Caco-2 (cell line): ENCODE measurements at regions not wholly inside any gene's neighbourhood (a gene's known extent, or its start where the extent isn't known, plus 50 kb on each side); places are given as distances from the start of the nearest gene placed in this dataset.

ENCODE experiments used
- BruUV-seq: library from RNA; stranded (reverse); fragments of 400-500 nt; replicated peaks from 2 replicates; lab custom pipeline; 2021; lab: Mats Ljungman, UMichigan
- CTCF ChIA-PET: fragments of 300-600 bp; sonication (Branson Sonifier 250); formaldehyde crosslinking; loops from one replicate; lab custom pipeline; 2022; ENCODE audit warnings: antibody characterized with exemption; lab: Charles Lee
- POLR2A ChIA-PET: fragments of 300-600 bp; sonication (Branson Sonifier 250); formaldehyde crosslinking; loops from one replicate; lab custom pipeline; 2022; ENCODE audit warnings: antibody characterized with exemption; lab: Charles Lee
- DNase-seq, 2 experiments: peaks; one replicate each; pipeline versions ENCODE4 v3.0.0 to v3.0.0-alpha.2; 2020 to 2022
- H3K27me3 ChIP-seq: replicated peaks from 2 replicates; pipeline ENCODE4 v1.6.0; 2011; ENCODE audit warnings: low read length; ENCODE audit not compliant: control insufficient read depth, insufficient read depth
- H3K36me3 ChIP-seq: 2 replicates; pipeline ENCODE4 v1.5.1; 2011; ENCODE audit warnings: low read length; ENCODE audit not compliant: control insufficient read depth, insufficient read depth
- H3K4me1 ChIP-seq: fragments of 250-450 bp; sonication (Bioruptor Pico); 2 replicates; pipeline ENCODE4 v1.5.1; 2020; ENCODE audit warnings: mild to moderate bottlenecking
- H3K4me3 ChIP-seq: 2 replicates; pipeline ENCODE4 v1.5.1; 2011; ENCODE audit warnings: low read depth, mild to moderate bottlenecking, control low read depth, low read length
- H3K9me3 ChIP-seq: fragments of 250-450 bp; sonication (Bioruptor Pico); 2 replicates; pipeline ENCODE4 v1.5.1; 2020; ENCODE audit warnings: mild to moderate bottlenecking, moderate library complexity
- H3K27ac Mint-ChIP-seq: one replicate; pipeline ENCODE4 v1.8.0; 2022; ENCODE audit warnings: mixed read lengths; ENCODE audit not compliant: unreplicated experiment
- H3K27me3 Mint-ChIP-seq: one replicate; pipeline ENCODE4 v1.8.0; 2022; ENCODE audit warnings: mixed read lengths; ENCODE audit not compliant: insufficient read depth, unreplicated experiment
- H3K36me3 Mint-ChIP-seq: one replicate; pipeline ENCODE4 v1.8.0; 2022; ENCODE audit warnings: mild to moderate bottlenecking, mixed read lengths; ENCODE audit not compliant: insufficient read depth, unreplicated experiment
- H3K4me1 Mint-ChIP-seq: one replicate; pipeline ENCODE4 v1.8.0; 2022; ENCODE audit warnings: low read depth, mixed read lengths; ENCODE audit not compliant: unreplicated experiment
- H3K4me3 Mint-ChIP-seq: one replicate; pipeline ENCODE4 v1.8.0; 2022; ENCODE audit warnings: mild to moderate bottlenecking, moderate library complexity, mixed read lengths; ENCODE audit not compliant: unreplicated experiment
- H3K9me3 Mint-ChIP-seq: one replicate; pipeline ENCODE4 v1.8.0; 2022; ENCODE audit warnings: mixed read lengths; ENCODE audit not compliant: unreplicated experiment
- intact Hi-C: fragments of 100-400 bp; cut with micrococcal nuclease; formaldehyde crosslinking; loops from one replicate; pipeline ENCODE4 v1.10.0; 2022; ENCODE audit not compliant: unreplicated experiment
- TF ChIP-seq, protein P1 (sequence below), 2 experiments: fragments of 200-600 bp in 1 of 2; IDR thresholded peaks; 1 replicate in 1 of 2; 2 replicates in 1 of 2; pipeline versions ENCODE4 v1.5.1 to v1.8.0; 2011 to 2022; ENCODE audit warnings: antibody characterized with exemption in 1 of 2, control low read depth in 1 of 2, inconsistent platforms in 1 of 2, low read depth in 1 of 2, low read length in 1 of 2, mild to moderate bottlenecking in 1 of 2, moderate library complexity in 1 of 2; ENCODE audit not compliant: insufficient read depth in 1 of 2, severe bottlenecking in 1 of 2, unreplicated experiment in 1 of 2

- intact Hi-C loops: no loop called here
- no peaks in the 10 kb centered on the region for H3K36me3 ChIP-seq
- no peak overlapping the region for H3K4me3 ChIP-seq
- peaks cover 30% of the 10 kb centered on the region for H3K4me1 Mint-ChIP-seq
- no peaks in the 10 kb centered on the region for H3K27me3 Mint-ChIP-seq
- TF ChIP-seq, protein P1, sequence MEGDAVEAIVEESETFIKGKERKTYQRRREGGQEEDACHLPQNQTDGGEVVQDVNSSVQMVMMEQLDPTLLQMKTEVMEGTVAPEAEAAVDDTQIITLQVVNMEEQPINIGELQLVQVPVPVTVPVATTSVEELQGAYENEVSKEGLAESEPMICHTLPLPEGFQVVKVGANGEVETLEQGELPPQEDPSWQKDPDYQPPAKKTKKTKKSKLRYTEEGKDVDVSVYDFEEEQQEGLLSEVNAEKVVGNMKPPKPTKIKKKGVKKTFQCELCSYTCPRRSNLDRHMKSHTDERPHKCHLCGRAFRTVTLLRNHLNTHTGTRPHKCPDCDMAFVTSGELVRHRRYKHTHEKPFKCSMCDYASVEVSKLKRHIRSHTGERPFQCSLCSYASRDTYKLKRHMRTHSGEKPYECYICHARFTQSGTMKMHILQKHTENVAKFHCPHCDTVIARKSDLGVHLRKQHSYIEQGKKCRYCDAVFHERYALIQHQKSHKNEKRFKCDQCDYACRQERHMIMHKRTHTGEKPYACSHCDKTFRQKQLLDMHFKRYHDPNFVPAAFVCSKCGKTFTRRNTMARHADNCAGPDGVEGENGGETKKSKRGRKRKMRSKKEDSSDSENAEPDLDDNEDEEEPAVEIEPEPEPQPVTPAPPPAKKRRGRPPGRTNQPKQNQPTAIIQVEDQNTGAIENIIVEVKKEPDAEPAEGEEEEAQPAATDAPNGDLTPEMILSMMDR (IDR thresholded peaks at IDR 0.05; ENCODE audit: insufficient read depth in 1 of 2, low read depth in 1 of 2, low read length in 1 of 2, severe bottlenecking in 1 of 2, unreplicated experiment in 1 of 2): no peak
- peak overlapping the region; percentile 78 for H3K27ac Mint-ChIP-seq
- no peak overlapping the region for H3K4me3 Mint-ChIP-seq
- no TSS peak for BruUV-seq
- DNase-seq: no peak
- no peaks in the 10 kb centered on the region for H3K27me3 ChIP-seq
- no peaks in the 10 kb centered on the region for H3K9me3 ChIP-seq
- ChIA-PET CTCF (no interaction called here), POLR2A (no interaction called here)
- H3K9me3 Mint-ChIP-seq: peaks cover 4% of the 10 kb centered on the region
- H3K4me1 ChIP-seq: peaks cover 31% of the 10 kb centered on the region
- H3K36me3 Mint-ChIP-seq: no peaks in the 10 kb centered on the region
These were observed 113.2 kb upstream of the TENT5A start for GRCh38 chr6:81865712-81866111.

DNA sequence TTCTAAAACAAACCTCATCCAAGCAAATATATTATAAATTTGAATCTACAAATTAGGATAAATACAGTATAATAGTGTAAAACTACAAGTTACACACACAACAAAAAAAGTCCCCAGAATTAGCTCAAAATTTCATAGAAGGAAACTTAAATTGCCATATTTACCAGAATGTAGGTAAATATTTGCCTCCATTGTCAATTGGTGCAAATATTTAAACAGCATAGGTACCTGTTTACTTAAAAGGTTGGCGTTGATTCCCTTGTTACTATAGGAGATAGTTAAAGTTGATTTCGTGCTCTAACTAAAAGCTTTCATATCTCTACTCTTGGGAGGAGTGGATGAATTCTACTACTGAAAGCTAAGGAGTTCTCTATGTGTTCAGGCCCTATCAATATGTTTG lies 111.6 kb upstream of the TENT5A start:
- Histone ChIP-seq H3K9me3 (no peaks in the 10 kb centered on the region), H3K27me3 (no peaks in the 10 kb centered on the region), H3K36me3 (no peaks in the 10 kb centered on the region), H3K4me3 (no peak overlapping the region), H3K4me1 (peaks cover 39% of the 10 kb centered on the region)
- intact Hi-C loops: no loop called here
- CTCF ChIA-PET: no interaction called here
- BruUV-seq: no TSS peak
- TF ChIP-seq, protein P1 (IDR thresholded peaks at IDR 0.05; ENCODE audit: insufficient read depth in 1 of 2, low read depth in 1 of 2, low read length in 1 of 2, severe bottlenecking in 1 of 2, unreplicated experiment in 1 of 2): no peak
- no peak overlapping the region for H3K4me3 Mint-ChIP-seq
- H3K4me1 Mint-ChIP-seq: peaks cover 30% of the 10 kb centered on the region
- POLR2A ChIA-PET: no interaction called here
- DNase-seq: no peak
- no peaks in the 10 kb centered on the region for H3K27me3 Mint-ChIP-seq
- H3K36me3 Mint-ChIP-seq: no peaks in the 10 kb centered on the region
- H3K9me3 Mint-ChIP-seq: no peaks in the 10 kb centered on the region
- peak overlapping the region; percentile 57 for H3K27ac Mint-ChIP-seq

- no TSS peak for BruUV-seq
- CTCF ChIA-PET: no interaction called here
- no peaks in the 10 kb centered on the region for H3K9me3 ChIP-seq
- H3K9me3 Mint-ChIP-seq: no peaks in the 10 kb centered on the region
- peaks cover 49% of the 10 kb centered on the region for H3K4me1 ChIP-seq
- peak in 1 of 2 experiments; percentile 47 for DNase-seq
- TF ChIP-seq, protein P1 (IDR thresholded peaks at IDR 0.05; ENCODE audit: insufficient read depth in 1 of 2, low read depth in 1 of 2, low read length in 1 of 2, severe bottlenecking in 1 of 2, unreplicated experiment in 1 of 2): no peak
- H3K27me3 ChIP-seq: no peaks in the 10 kb centered on the region
- H3K4me1 Mint-ChIP-seq: peaks cover 24% of the 10 kb centered on the region
- no peaks in the 10 kb centered on the region for H3K36me3 ChIP-seq
- H3K27ac Mint-ChIP-seq: peak overlapping the region; percentile 84
- intact Hi-C loops: loop anchor here (1.0 kb wide), 1 partner anchor 9 kb away; no protein-coding TSS in a partner anchor
- no peak overlapping the region for H3K4me3 ChIP-seq
- H3K4me3 Mint-ChIP-seq: peak overlapping the region; percentile 55
- POLR2A ChIA-PET: no interaction called here
- H3K36me3 Mint-ChIP-seq: no peaks in the 10 kb centered on the region
- H3K27me3 Mint-ChIP-seq: no peaks in the 10 kb centered on the region
These were observed 110.6 kb upstream of the TENT5A start for GRCh38 chr6:81863123-81863522.
